GM06990 (cell line): ENCODE measurements at regions not wholly inside any gene's neighbourhood (a gene's known extent, or its start where the extent isn't known, plus 50 kb on each side); places are given as distances from the start of the nearest gene placed in this dataset.

ENCODE experiments used
- DNase-seq: peaks from one replicate; pipeline ENCODE4 v3.0.0-alpha.2; 2011; ENCODE audit not compliant: insufficient read length; ENCODE audit errors: extremely low read depth
- H3K27me3 ChIP-seq: replicated peaks from 2 replicates; pipeline ENCODE4 v1.6.0; 2011; ENCODE audit warnings: low read length; ENCODE audit not compliant: control insufficient read depth, insufficient read depth
- H3K36me3 ChIP-seq: 2 replicates; pipeline ENCODE4 v1.5.1; 2011; ENCODE audit warnings: low read length; ENCODE audit not compliant: control insufficient read depth, insufficient read depth
- H3K4me3 ChIP-seq: replicated peaks from 2 replicates; pipeline ENCODE4 v1.5.1; 2011; ENCODE audit warnings: low read depth, mild to moderate bottlenecking, control low read depth, low read length
- TF ChIP-seq, protein P1 (sequence below): IDR thresholded peaks from 2 replicates; pipeline ENCODE4 v1.5.1; 2011; ENCODE audit warnings: low read length, control low read depth, mild to moderate bottlenecking, inconsistent platforms; ENCODE audit not compliant: insufficient read depth, poor library complexity, severe bottlenecking

DNA sequence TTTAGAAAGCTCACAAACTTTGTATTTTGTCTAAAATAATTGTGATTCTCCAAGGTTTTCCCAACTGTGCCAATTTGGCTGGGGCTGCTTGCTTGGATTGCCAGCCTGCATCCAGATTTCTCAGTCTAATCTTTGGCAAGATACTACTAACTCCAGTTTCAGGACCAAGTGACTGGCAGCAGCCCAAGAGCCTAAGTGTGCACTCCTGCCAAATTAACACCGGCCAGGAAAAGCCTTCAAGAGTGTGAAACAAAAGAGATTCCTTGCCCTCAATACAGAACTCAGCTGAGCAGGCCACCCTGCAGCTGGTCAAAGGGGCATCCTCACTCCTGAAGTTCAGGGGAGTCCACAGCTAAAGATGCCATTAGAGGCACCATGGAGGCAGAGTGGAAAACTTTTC, 589.0 kb upstream of the ACVR2A start:
- TF ChIP-seq, protein P1, sequence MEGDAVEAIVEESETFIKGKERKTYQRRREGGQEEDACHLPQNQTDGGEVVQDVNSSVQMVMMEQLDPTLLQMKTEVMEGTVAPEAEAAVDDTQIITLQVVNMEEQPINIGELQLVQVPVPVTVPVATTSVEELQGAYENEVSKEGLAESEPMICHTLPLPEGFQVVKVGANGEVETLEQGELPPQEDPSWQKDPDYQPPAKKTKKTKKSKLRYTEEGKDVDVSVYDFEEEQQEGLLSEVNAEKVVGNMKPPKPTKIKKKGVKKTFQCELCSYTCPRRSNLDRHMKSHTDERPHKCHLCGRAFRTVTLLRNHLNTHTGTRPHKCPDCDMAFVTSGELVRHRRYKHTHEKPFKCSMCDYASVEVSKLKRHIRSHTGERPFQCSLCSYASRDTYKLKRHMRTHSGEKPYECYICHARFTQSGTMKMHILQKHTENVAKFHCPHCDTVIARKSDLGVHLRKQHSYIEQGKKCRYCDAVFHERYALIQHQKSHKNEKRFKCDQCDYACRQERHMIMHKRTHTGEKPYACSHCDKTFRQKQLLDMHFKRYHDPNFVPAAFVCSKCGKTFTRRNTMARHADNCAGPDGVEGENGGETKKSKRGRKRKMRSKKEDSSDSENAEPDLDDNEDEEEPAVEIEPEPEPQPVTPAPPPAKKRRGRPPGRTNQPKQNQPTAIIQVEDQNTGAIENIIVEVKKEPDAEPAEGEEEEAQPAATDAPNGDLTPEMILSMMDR, result no peak
- H3K4me3 ChIP-seq, result no peak overlapping the region
- H3K36me3 ChIP-seq, result no peaks in the 10 kb centered on the region
- H3K27me3 ChIP-seq, result no peaks in the 10 kb centered on the region
- DNase-seq, result no peak

DNA sequence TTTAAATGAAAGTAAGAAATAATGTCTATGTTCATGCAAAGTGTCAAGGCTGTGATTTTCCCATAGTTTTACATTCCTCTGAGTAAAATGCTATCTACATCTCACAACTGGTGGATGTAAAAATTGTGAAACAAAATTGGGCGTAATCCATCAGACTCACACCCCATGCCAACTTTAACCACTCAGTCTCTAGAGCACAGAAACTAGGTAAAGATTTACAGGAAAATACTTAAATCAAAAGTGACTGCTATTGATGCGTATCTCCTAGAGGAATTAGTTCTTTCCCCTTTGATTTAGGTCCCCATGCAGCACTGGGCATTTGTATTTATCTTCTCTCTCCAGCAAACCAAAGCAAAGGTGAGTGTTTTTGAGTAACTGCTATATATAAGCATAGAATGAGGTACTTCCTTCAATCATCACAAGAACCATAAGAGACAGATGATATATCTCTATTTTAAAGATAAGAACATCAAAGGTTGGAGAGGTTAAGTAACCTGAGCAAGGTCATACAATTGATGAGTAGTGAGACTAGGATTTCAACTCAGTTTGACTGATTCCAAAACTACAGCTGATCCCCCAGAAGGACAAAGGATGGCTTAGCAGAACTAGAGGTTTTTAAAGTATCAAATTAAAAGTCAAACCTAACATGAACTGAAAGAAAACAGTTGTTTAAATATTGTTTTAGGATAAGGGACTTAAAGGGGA, 594.0 kb upstream of the ACVR2A start:
- Histone ChIP-seq H3K27me3 (no peaks in the 10 kb centered on the region), H3K4me3 (no peak overlapping the region), H3K36me3 (no peaks in the 10 kb centered on the region)
- TF ChIP-seq, protein P1, result no peak
- no peak for DNase-seq

DNA sequence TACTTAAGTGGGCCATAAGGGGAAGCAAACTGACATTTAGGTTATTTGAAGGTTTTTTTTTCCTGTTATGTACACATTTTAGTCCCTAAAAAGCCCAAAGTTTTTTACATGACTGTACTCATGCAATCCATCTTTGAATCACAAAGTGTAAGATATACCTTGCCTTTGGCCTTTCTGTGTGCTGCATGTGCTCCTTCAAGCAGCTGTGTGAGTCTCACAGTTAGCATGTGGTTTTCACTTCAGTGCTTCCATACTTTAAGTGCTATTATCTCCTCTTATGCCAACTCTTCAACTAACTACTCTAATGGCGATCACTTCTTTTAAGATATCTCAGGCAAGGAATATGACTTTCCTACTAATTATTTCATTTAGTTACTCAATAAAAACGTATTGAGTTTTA, 597.1 kb upstream of the ACVR2A start:
- no peaks in the 10 kb centered on the region for H3K27me3 ChIP-seq
- no peaks in the 10 kb centered on the region for H3K36me3 ChIP-seq
- TF ChIP-seq, protein P1, result no peak
- no peak overlapping the region for H3K4me3 ChIP-seq
- DNase-seq, result no peak

DNA sequence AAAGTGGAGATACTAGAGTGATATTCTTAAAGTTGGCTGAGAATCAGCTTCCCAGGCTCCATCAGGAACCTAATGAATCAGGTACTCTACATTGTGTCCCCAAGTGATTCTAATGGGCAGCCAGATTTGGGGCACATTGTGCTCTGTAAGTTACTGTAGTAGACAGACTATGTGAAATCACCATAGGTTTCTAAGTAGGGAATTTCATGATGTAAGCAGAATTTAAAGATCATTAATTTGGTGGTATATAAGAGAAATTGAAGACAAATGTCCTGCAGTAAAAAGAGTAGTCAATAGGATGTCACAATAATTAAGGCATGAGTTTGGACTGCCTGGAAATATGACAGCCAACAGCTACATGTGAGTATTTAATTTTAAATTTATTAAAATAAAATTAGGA, 602.4 kb upstream of the ACVR2A start:
- H3K27me3 ChIP-seq, result no peaks in the 10 kb centered on the region
- no peaks in the 10 kb centered on the region for H3K36me3 ChIP-seq
- no peak overlapping the region for H3K4me3 ChIP-seq
- TF ChIP-seq, protein P1, result no peak
- DNase-seq, result no peak

DNA sequence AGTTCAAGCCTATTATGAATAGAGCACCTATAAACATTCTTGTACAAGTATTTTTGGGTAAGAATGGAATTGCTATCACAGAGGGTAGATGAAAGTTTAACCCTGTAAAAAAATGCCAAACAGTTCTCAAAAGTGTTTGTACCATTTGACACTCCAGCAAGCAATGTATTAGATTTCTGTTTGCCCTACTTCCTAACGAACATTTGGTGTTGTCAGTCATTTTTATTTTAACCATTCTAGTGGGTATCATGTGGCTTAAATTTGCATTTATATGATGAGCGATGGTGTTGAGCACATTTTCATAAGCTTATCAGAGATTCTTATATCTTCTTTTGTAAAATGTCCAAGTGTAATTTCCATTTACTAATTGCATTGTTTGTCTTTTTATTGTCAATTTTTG, 608.2 kb upstream of the ACVR2A start:
- Histone ChIP-seq H3K36me3 (no peaks in the 10 kb centered on the region), H3K4me3 (no peak overlapping the region), H3K27me3 (no peaks in the 10 kb centered on the region)
- TF ChIP-seq, protein P1, result no peak
- DNase-seq, result no peak

DNA sequence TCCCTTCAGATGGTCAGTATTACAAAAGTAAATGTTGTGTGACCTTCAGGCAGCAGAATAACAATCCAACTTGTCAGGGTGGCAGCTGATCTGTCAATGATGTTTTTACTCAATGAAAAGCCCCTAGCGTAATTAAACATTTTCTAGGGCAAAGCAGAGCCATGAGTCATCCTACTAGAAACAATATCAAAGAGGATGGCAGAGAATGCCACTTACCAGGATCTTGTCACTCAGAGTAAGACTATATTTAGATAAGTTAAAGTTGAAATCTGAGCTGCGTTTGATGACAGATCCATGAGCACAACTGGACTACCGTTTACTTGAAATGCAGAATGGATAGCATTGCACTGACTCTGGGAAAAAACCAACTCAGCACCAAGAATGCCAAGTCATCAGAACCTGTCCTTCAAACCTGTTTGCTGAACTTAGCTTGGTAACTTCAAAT, 612.6 kb upstream of the ACVR2A start:
- DNase-seq, result no peak
- no peak overlapping the region for H3K4me3 ChIP-seq
- H3K27me3 ChIP-seq, result no peaks in the 10 kb centered on the region
- TF ChIP-seq, protein P1, result no peak
- H3K36me3 ChIP-seq, result no peaks in the 10 kb centered on the region
